H1 (cell line): ENCODE measurements at regions not wholly inside any gene's neighbourhood (a gene's known extent, or its start where the extent isn't known, plus 50 kb on each side); places are given as distances from the start of the nearest gene placed in this dataset.

Source experiments
- CTCF ChIA-PET: fragments of 300-600 bp; sonication (Branson Sonifier 250); formaldehyde crosslinking; loops from one replicate; lab custom pipeline; 2021; ENCODE audit not compliant: partially characterized antibody; lab: Charles Lee
- POLR2A ChIA-PET: fragments of 300-600 bp; sonication (Branson Sonifier 250); formaldehyde crosslinking; loops from one replicate; lab custom pipeline; 2021; ENCODE audit warnings: inconsistent platforms; ENCODE audit not compliant: partially characterized antibody; lab: Charles Lee
- DNase-seq, 2 experiments: peaks; one replicate each; pipeline versions ENCODE4 v3.0.0 to v3.0.0-alpha.2; 2010 to 2022; ENCODE audit warnings: low spot score in 2 of 2, low read depth in 1 of 2, mixed read lengths in 1 of 2
- FAIRE-seq: peaks from 2 replicates; lab custom pipeline; 2011; peaks lifted over from hg19 to GRCh38; lab: Jason Lieb, UNC
- H2AFZ ChIP-seq: 2 replicates; pipeline ENCODE4 v1.8.1; 2012; ENCODE audit warnings: low read length, inconsistent platforms
- H2AK5ac ChIP-seq: 2 replicates; pipeline ENCODE4 v1.6.1; 2013; ENCODE audit warnings: low read depth, low read length
- H2BK120ac ChIP-seq: replicated peaks from 2 replicates; pipeline ENCODE3; 2013; ENCODE audit warnings: low read depth, low read length, inconsistent platforms
- H2BK12ac ChIP-seq: 2 replicates; pipeline ENCODE4 v1.6.1; 2013; ENCODE audit warnings: low read depth, low read length
- H2BK15ac ChIP-seq: 2 replicates; pipeline ENCODE4 v1.6.1; 2013; ENCODE audit warnings: low read length
- H2BK20ac ChIP-seq: 2 replicates; pipeline ENCODE4 v1.6.1; 2013; ENCODE audit warnings: low read length
- H2BK5ac ChIP-seq: 2 replicates; pipeline ENCODE4 v1.6.1; 2013; ENCODE audit warnings: low read depth, low read length
- H3K14ac ChIP-seq: 2 replicates; pipeline ENCODE4 v1.6.1; 2013; ENCODE audit warnings: inconsistent platforms; ENCODE audit not compliant: insufficient read length
- H3K18ac ChIP-seq: 2 replicates; pipeline ENCODE4 v1.6.1; 2013; ENCODE audit warnings: low read length; ENCODE audit errors: extremely low read depth
- H3K23ac ChIP-seq: 2 replicates; pipeline ENCODE4 v1.6.1; 2013; ENCODE audit warnings: inconsistent platforms; ENCODE audit not compliant: insufficient read length
- H3K23me2 ChIP-seq: 2 replicates; pipeline ENCODE4 v1.6.1; 2013; ENCODE audit warnings: low read depth, low read length
- H3K27ac ChIP-seq: 2 replicates; pipeline ENCODE4 v1.6.1; 2011; ENCODE audit warnings: low read depth, low read length, inconsistent platforms
- H3K27me3 ChIP-seq, 4 experiments: replicated peaks in 1 of 4; 1 replicate in 1 of 4; 2 replicates in 3 of 4; pipeline versions ENCODE4 v1.6.1 to v1.8.1; 2011 to 2013; ENCODE audit warnings: low read length in 3 of 4, mild to moderate bottlenecking in 3 of 4, inconsistent platforms in 2 of 4, mixed read lengths in 2 of 4, moderate library complexity in 1 of 4; ENCODE audit not compliant: control insufficient read depth in 3 of 4, insufficient read depth in 3 of 4; ENCODE audit errors: extremely low read depth in 1 of 4
- H3K36me3 ChIP-seq, 4 experiments: 2 replicates each; pipeline versions ENCODE4 v1.6.1 to v1.8.1; 2011 to 2013; ENCODE audit warnings: mild to moderate bottlenecking in 4 of 4, low read length in 3 of 4, moderate library complexity in 2 of 4, control low read depth in 1 of 4, inconsistent platforms in 1 of 4; ENCODE audit not compliant: insufficient read depth in 4 of 4, control insufficient read depth in 2 of 4
- H3K4ac ChIP-seq: replicated peaks from 2 replicates; pipeline ENCODE3; 2013; ENCODE audit warnings: low read length, low read depth, mixed read lengths, inconsistent platforms; ENCODE audit not compliant: insufficient read length
- H3K4me1 ChIP-seq, 4 experiments: replicated peaks in 1 of 4; 1 replicate in 1 of 4; 2 replicates in 3 of 4; pipeline versions ENCODE4 v1.6.1 to v1.8.1; 2011 to 2013; ENCODE audit warnings: low read length in 3 of 4, inconsistent platforms in 2 of 4, mixed read lengths in 1 of 4; ENCODE audit not compliant: insufficient read depth in 4 of 4, control insufficient read depth in 3 of 4
- H3K4me2 ChIP-seq, 2 experiments: 2 replicates each; pipeline versions ENCODE4 v1.6.1 to v1.8.1; 2011 to 2013; ENCODE audit warnings: low read depth in 2 of 2, low read length in 2 of 2, control low read depth in 1 of 2, inconsistent platforms in 1 of 2, mild to moderate bottlenecking in 1 of 2; ENCODE audit not compliant: insufficient read depth in 1 of 2
- H3K4me3 ChIP-seq, 4 experiments: fragments of 200-600, 300-600 bp in 1 of 4; sonication (generic), shearing (Covaris generic), sonication (Bioruptor Twin) in 1 of 4; 2 replicates each; pipeline versions ENCODE4 v1.5.1 to v1.8.1; 2011 to 2016; ENCODE audit warnings: low read length in 4 of 4, low read depth in 3 of 4, control low read depth in 2 of 4, inconsistent platforms in 2 of 4, mild to moderate bottlenecking in 2 of 4, mixed read lengths in 1 of 4, moderate library complexity in 1 of 4; ENCODE audit not compliant: insufficient read depth in 2 of 4; ENCODE audit errors: extremely low read depth in 1 of 4
- H3K56ac ChIP-seq: replicated peaks from 2 replicates; pipeline ENCODE3; 2013; ENCODE audit warnings: low read depth, mild to moderate bottlenecking, mixed read lengths, low read length, inconsistent platforms; ENCODE audit not compliant: insufficient read length
- H3K79me1 ChIP-seq: 2 replicates; pipeline ENCODE4 v1.6.1; 2013; ENCODE audit warnings: low read depth, low read length, control low read depth
- H3K79me2 ChIP-seq, 2 experiments: 2 replicates each; pipeline versions ENCODE4 v1.6.1 to v1.8.1; 2012 to 2013; ENCODE audit warnings: low read length in 2 of 2, mild to moderate bottlenecking in 2 of 2, inconsistent platforms in 1 of 2; ENCODE audit not compliant: insufficient read depth in 2 of 2, control insufficient read depth in 1 of 2
- H3K9ac ChIP-seq, 4 experiments: replicated peaks in 1 of 4; 1 replicate in 1 of 4; 2 replicates in 3 of 4; pipeline versions ENCODE4 v1.6.1 to v1.8.1; 2011 to 2013; ENCODE audit warnings: low read depth in 3 of 4, low read length in 3 of 4, control low read depth in 2 of 4, mild to moderate bottlenecking in 2 of 4, moderate library complexity in 2 of 4, inconsistent platforms in 1 of 4; ENCODE audit errors: extremely low read depth in 1 of 4
- H3K9me3 ChIP-seq, 2 experiments: 2 replicates each; pipeline versions ENCODE4 v1.6.1 to v1.8.1; 2012 to 2013; ENCODE audit warnings: mild to moderate bottlenecking in 2 of 2, moderate library complexity in 2 of 2, control low read depth in 1 of 2, inconsistent platforms in 1 of 2, low read depth in 1 of 2, low read length in 1 of 2, mixed read lengths in 1 of 2; ENCODE audit not compliant: insufficient read depth in 2 of 2
- H4K20me1 ChIP-seq, 2 experiments: replicated peaks in 1 of 2; 2 replicates each; pipeline versions ENCODE3 to v1.8.1; 2011 to 2013; ENCODE audit warnings: inconsistent platforms in 2 of 2, low read length in 2 of 2, mild to moderate bottlenecking in 1 of 2; ENCODE audit not compliant: insufficient read depth in 2 of 2, control insufficient read depth in 1 of 2
- H4K5ac ChIP-seq: 2 replicates; pipeline ENCODE4 v1.6.1; 2013; ENCODE audit warnings: low read length, low read depth, mixed read lengths, inconsistent platforms; ENCODE audit not compliant: insufficient read length
- H4K8ac ChIP-seq: 2 replicates; pipeline ENCODE4 v1.8.0; 2013; ENCODE audit warnings: mild to moderate bottlenecking, moderate library complexity, low read length, inconsistent platforms; ENCODE audit not compliant: insufficient read depth; ENCODE audit errors: extremely low read depth
- H4K91ac ChIP-seq: replicated peaks from 2 replicates; pipeline ENCODE3; 2013; ENCODE audit warnings: low read length, mixed read lengths, inconsistent platforms; ENCODE audit not compliant: insufficient read length
- CTBP2 ChIP-seq: IDR thresholded peaks from 2 replicates; pipeline ENCODE4 v1.7.0; 2011; ENCODE audit warnings: borderline replicate concordance, mild to moderate bottlenecking, moderate library complexity, mixed read lengths, low read length; ENCODE audit not compliant: insufficient read depth, insufficient read length
- HDAC6 ChIP-seq: IDR thresholded peaks from one replicate; pipeline ENCODE4 v1.7.1; 2012; ENCODE audit warnings: low read depth, mild to moderate bottlenecking, inconsistent platforms, low read length, moderate library complexity
- POLR2A ChIP-seq, 2 experiments: IDR thresholded peaks; 1 replicate in 1 of 2; 2 replicates in 1 of 2; pipeline ENCODE4 v1.6.1; 2011; ENCODE audit warnings: low read depth in 2 of 2, low read length in 2 of 2, mild to moderate bottlenecking in 2 of 2; ENCODE audit errors: control extremely low read depth in 1 of 2
- POLR2AphosphoS5 ChIP-seq: IDR thresholded peaks from 2 replicates; pipeline ENCODE4 v1.6.1; 2011; ENCODE audit warnings: low read depth, low read length
- SIRT6 ChIP-seq: IDR thresholded peaks from one replicate; pipeline ENCODE4 v1.7.1; 2012; ENCODE audit warnings: low read length, inconsistent platforms
- WGBS, 2 experiments: shearing (Covaris generic) in 1 of 2; methylation state at CpG; one replicate each; pipeline versions ENCODE4 v1.1.6 to v1.1.7; 2013 to 2015; ENCODE audit warnings: low lambda C conversion rate in 2 of 2, mixed read lengths in 2 of 2, inconsistent platforms in 1 of 2, low coverage in 1 of 2, missing lambda C conversion rate in 1 of 2; ENCODE audit not compliant: insufficient replicate concordance in 2 of 2, insufficient coverage in 1 of 2, insufficient read length in 1 of 2; ENCODE audit errors: extremely low coverage in 1 of 2, missing lambda C conversion rate in 1 of 2; 5-methylcytosine and 5-hydroxymethylcytosine counted together

- Histone ChIP-seq H4K91ac (no peak overlapping the region), H4K20me1 (no peaks in the 10 kb centered on the region), H4K5ac (no peak overlapping the region), H3K9ac (no peak overlapping the region), H3K23me2 (no peaks in the 10 kb centered on the region; the same call in 1 of the 2 replicates), H4K8ac (no peak overlapping the region), H2BK120ac (no peak overlapping the region), H3K79me2 (no peaks in the 10 kb centered on the region), H2AK5ac (no peak overlapping the region), H2BK5ac (no peak overlapping the region), H2BK15ac (no peak overlapping the region), H3K4ac (no peak overlapping the region), H3K14ac (no peak overlapping the region), H3K56ac (no peak overlapping the region), H3K23ac (no peak overlapping the region), H2BK20ac (no peak overlapping the region), H3K36me3 (no peaks in the 10 kb centered on the region), H3K4me3 (no peak overlapping the region), H3K27ac (no peak overlapping the region), H3K4me1 (no peaks in the 10 kb centered on the region; a peak in 1 of 7 replicates), H3K27me3 (no peaks in the 10 kb centered on the region), H3K9me3 (no peaks in the 10 kb centered on the region), H3K18ac (no peak overlapping the region), H3K79me1 (no peaks in the 10 kb centered on the region), H3K4me2 (no peak overlapping the region), H2AFZ (no peak overlapping the region), H2BK12ac (no peak overlapping the region)
- FAIRE-seq (no peak), DNase-seq (no peak)
- POLR2A ChIA-PET, result no interaction called here
- CTCF ChIA-PET, result no interaction called here
- WGBS, 2 experiments, result 92% methylated on average over 2 of the region's 2 CpGs; no CpG with 5 or more reads in 1 of the 2 experiments
- TF ChIP-seq SIRT6 (no peak), POLR2AphosphoS5 (no peak), CTBP2 (no peak), HDAC6 (no peak), POLR2A (IDR thresholded peaks at IDR 0.05; ENCODE audit: control extremely low read depth in 1 of 2, low read depth in 2 of 2, low read length in 2 of 2) (no peak)
Observed at GRCh38 chr1:221294242-221294641, 415.0 kb downstream of the HLX start.
